ENCODE measurements at regions not wholly inside any gene's neighbourhood (a gene's known extent, or its start where the extent isn't known, plus 50 kb on each side); places are given as distances from the start of the nearest gene placed in this dataset.

DNA sequence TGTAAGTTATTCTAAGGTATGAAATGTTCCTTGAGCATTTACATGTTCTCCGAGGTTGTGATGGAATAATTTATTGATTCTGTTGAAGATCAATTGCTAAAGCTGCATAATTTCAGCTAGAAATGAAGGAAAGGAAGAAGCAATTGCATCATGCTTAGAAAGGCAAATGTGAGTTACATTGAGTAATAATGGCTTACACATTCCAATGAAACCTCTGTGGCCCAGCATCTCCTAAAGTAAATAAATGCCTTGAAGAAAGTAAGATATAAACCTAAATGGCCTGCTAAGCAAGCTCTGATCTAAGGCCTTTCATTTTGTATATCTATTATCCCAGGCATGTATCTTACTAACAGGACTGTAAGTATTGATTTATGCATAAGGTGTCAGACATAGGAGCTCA lies 677.3 kb upstream of the RGMB start:
- DNase-seq: no peak

- DNase-seq: no peak
Measured at GRCh38 chr5:98099448-98100105, 673.9 kb upstream of the RGMB start.

DNA sequence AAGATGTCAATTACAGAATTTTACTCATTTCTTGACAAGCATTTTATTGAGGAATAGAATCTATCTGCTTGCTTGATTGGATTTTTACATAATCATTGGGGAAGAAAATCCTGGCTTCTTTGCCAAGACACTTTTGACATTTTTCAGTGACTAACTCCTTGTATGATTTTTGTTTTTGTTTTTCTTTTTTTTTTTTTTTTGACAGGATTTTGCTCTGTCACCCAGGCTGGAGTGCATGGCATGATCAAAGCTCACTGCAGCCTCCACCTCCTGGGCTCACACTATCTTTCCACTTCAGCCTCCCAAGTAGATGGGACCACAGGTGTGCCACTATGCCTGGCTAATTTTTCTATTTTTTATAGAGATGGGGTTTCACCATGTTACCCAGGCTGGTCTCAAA lies 672.3 kb upstream of the RGMB start:
- no peak for DNase-seq

- no peak for DNase-seq
Measured at GRCh38 chr5:98102936-98103335, 670.5 kb upstream of the RGMB start.

DNA sequence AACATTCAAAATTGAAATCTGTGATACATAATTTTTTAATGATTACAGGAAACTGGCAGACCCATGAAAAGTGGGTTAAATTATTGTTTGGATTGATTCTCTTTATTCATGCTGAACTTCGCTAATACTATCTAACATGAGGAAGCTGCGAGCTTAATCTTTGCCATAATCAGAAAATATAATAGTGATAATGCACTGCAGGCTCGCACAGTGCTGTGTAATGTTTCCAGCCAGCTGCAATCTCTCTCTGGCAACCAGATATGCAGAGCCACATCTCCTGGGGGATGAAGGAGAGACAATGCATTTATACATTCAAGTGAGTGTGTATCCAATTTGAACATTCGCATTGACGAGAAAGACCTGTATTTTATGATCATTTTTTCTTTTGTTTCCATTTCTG lies 669.7 kb upstream of the RGMB start:
- no peak for DNase-seq

DNA sequence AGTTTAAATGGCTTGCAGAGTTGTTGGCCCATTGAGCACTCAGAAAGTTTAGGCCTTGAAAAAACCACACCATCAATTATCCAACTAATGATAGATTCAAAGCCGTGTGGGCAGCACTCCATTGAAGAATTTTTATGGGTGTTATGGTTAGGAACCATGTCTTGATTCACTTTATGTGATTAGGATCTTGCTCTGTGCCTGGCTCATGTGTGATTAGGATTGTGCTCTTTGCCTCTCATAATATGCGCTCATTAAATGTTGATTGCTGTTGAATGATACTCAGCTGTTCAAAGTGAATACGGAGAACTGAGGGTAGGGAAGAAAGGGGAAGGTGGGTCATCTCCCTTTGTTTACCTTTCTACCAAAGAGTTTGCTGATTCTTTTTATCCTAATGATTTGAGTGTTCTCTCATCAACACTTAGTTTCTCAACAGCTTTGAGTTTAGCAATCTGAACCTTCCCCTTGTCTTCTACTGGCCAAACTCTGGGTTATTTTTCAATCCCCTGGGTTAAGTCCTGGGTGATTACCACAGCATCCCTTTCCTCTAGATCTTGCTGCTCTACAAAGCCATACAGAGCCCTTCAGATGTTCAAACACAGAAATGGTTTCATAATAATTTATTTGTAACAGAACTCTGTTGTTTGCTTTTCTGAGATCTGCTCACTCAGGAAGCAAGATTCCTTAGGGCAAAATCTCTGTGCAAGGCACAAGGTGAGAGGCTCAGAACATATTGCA lies 668.8 kb upstream of the RGMB start:
- DNase-seq: no peak

DNA sequence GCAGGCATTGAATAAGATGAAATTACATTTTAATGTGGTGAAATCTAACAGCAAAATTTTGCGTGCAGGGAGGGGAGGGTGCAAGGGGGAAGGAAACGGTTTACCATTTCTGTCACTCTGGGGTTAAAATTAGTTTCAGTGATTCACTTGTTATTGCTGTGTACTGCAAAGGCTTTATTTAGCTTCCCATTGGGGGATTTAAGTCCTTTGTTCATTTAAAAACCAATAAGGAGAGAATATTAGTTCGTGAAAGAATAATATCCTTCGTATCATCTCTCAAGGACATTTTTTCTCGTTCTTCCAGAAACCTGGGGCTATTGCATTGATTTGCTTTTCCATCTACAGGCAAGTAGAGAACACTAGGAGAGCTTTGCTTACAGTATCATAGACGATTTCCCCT lies 667.8 kb upstream of the RGMB start:
- DNase-seq: no peak

DNA sequence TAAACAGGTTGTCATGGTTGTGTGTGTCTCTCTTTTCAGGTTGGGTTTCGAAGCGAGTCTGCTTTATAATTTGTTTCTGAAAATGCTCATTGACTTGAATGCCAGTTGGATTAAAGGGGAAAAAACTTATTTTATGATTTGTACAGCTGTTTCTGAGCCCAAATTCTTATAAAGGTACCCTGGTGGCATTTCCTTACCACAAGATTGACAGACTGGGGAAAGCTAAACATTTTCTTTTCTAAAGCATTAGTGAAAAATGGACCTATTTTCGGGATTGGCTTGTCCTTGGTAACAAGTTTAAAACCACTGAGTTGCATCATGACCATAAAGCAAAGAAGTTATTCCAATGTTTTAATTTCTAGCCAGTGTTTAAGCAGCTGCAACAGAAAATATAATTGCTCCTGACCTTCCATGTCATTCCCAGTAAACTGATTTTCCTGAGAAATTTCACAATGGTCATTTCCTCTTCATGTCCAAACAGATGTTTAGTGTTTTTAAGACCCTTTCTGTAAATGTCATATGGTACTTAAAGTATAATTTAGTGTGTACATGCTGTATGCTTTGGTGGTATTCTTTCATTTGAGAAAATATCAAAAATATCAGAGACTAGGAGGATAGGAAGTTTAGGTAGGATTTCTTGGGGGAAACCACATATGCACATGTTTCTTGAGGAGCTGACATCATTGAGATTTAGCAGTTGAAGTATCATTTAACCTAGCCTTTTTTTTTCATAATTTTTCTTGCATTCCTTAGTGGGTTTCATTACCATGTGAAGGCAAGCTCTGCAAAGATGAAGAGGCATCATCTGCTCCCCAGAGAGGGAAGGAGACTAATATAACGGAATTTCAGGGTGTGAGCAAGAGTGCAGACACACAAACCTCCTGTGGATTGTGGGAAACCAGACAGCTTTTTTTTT lies 667.1 kb upstream of the RGMB start:
- no peak for DNase-seq

DNA sequence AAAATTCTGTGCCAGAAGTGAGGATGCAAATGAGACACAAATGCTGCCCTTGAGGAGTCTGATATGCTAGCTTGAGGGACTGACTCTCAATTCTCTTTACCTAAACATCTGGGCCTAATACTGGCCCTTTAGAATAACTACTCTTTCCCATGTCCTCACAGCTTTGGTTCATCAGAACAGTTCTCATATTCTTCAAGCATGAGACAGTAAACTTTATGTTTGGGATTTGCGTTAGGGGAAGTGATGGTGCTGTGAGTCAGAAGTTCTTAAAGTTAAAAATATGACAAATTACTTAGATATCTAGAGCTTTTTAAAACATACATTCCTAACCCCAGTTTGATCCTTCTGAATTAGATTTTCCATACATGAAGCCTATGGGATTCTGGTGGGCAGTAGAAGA lies 665.0 kb upstream of the RGMB start:
- DNase-seq: no peak

DNA sequence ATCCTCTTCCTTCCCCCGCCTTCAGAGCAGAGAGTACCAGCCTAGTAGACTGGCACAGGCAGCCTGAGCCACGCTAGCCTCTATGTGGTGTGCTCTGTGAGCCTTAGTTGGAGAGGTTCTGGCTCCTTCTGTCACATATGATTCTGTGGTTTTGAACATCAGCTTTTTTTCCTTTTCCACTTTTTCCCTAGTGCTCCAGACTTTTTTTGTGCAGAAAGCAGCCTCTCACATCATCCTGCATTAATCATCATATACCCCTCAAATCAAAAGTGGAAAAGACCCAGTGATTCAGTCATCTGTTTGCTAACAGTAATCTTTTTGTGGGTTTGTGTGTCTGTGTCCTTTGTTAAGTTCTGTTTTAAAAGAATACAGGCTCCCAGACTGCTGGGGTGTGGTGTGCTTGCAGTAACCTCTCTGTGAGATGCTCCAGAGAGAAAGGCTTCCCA lies 663.9 kb upstream of the RGMB start:
- no peak for DNase-seq

- no peak for DNase-seq
Measured at GRCh38 chr5:98110282-98110691, 663.2 kb upstream of the RGMB start.

DNA sequence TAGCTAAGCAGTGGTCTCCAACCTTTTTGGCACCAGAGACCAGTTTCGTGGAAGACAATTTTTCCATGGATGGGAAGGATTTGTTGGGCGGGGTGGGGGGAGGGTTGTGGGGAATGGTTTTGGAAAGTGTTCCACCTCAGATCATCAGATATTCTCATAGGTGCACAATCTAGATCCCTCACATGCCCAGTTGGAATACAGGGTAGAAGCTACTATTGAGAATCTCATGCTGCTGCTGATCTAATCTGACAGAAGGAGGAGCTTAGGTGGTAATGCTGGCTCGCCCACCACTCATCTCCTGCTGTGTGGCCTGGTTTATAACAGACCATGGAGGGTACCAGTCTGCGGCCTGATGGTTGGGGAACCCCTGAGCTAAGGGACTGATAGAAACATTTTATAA lies 662.7 kb upstream of the RGMB start:
- no peak for DNase-seq

DNA sequence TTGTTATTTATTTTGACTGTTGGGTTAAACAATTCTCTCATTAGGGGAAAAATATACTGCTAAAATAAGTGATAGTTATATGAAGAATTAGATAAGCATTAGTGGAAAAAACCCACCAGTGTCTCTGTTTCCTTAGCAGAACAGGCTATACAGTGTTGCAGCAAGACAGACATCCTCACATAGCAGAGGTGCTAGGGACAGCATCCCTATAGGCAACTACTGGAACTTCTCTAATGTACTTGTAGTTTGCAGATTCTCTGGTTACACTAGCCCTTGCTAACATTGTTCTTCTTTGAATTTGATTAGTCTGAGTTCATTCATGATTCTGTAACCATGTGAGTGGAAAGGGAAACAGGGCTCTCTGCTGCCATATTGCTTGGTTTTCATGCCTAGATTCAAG lies 661.8 kb upstream of the RGMB start:
- no peak for DNase-seq

GRCh38 chr5:98121036-98121936 lies 652.2 kb upstream of the RGMB start:
- DNase-seq: no peak

- no peak for DNase-seq
Measured at GRCh38 chr5:98128271-98128670, 645.2 kb upstream of the RGMB start.

GRCh38 chr5:98128846-98129245 lies 644.6 kb upstream of the RGMB start:
- DNase-seq: no peak

DNA sequence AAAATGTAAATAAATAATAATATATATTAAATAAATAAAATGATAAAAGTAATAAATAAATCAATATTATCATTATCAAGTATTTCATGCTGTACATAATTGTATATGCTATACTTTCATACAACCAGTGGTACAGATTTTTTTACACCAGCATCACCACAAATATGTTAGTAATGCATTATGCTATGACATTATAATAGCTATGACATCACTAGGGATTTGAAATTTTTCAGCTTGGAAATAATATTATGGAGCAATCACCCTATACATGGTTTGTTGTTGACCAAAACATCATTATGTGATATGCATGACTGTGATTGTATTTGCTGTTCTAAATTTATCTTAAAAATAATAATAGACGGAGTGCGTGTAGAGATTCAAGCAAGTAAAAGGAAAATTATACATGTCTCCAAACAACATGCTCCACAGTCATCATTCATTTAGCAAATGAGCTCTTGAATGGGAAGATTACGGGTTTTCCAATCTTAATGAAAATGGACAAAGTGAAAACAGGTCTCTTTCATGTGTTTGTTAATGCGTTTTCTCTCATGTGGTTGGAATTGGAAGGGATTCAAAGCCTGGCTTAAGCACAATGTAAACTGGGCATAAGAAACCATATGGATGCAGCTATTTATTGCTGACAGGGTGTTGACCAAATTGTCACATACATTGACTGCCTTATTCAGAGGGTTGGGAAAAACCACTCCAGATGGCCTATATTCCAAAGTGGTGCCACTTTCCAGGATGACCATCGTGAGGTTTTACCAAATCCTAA lies 643.0 kb upstream of the RGMB start:
- DNase-seq: no peak

DNA sequence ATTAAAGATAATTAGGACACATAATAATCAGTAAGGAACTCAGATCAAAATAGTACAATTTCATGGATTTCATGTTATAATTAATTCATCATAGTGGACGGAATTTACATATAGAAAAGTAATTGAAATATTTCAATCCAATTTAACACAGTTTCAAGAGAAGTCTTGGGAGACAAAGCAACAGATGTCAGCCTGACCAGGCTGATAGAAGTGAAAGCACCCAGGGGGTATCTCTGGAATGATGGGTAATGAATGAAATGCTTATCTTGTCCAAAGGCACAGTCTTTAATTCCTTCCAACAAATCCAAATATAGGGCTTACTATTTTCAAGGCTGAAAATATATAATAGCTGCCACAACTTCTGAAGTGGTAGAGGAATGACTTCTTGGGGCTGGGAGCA lies 629.3 kb upstream of the RGMB start:
- no peak for DNase-seq

- no peak for DNase-seq
Measured at GRCh38 chr5:98144710-98145109, 628.8 kb upstream of the RGMB start.

GRCh38 chr5:98157368-98157767 lies 616.1 kb upstream of the RGMB start:
- DNase-seq: no peak

GRCh38 chr5:98158440-98158839 lies 615.0 kb upstream of the RGMB start:
- DNase-seq: no peak

All from stimulated activated CD4-positive, alpha-beta T cell treated with anti-CD3 and anti-CD28 coated beads, Interleukin-2, amount 100 ng/mL, for 48 hours (primary cell).